C4-2B (cell line): ENCODE measurements at regions not wholly inside any gene's neighbourhood (a gene's known extent, or its start where the extent isn't known, plus 50 kb on each side); places are given as distances from the start of the nearest gene placed in this dataset.

Experiments
- CTCF ChIP-seq: fragments of 450-650 bp; conservative IDR thresholded peaks from 2 replicates; pipeline ENCODE4 v1.5.1; 2017; ENCODE audit warnings: mild to moderate bottlenecking
- ZFX ChIP-seq: fragments of 450-650 bp; IDR thresholded peaks from 2 replicates; pipeline ENCODE4 v1.6.1; 2017

GRCh38 chr16:49127103-49127502 lies 154.5 kb downstream of the CBLN1 start:
- TF ChIP-seq CTCF (no peak), ZFX (no peak)
